HFF-Myc (cell line): ENCODE measurements at regions not wholly inside any gene's neighbourhood (a gene's known extent, or its start where the extent isn't known, plus 50 kb on each side); places are given as distances from the start of the nearest gene placed in this dataset.

Source experiments
- DNase-seq: peaks from one replicate; pipeline ENCODE4 v3.0.0-alpha.2; 2011; ENCODE audit warnings: low read depth; ENCODE audit errors: extremely low read depth
- H3K4me3 ChIP-seq: replicated peaks from 2 replicates; pipeline ENCODE4 v1.5.1; 2011; ENCODE audit warnings: low read depth, mild to moderate bottlenecking, control low read depth, low read length
- CTCF ChIP-seq: IDR thresholded peaks from 2 replicates; pipeline ENCODE4 v1.5.1; 2012; ENCODE audit warnings: mild to moderate bottlenecking, low read depth, low read length, control low read depth; ENCODE audit errors: missing control alignments

GRCh38 chr21:36207577-36208320 is 51.1 kb downstream of the DOP1B start:
- no peak overlapping the region for H3K4me3 ChIP-seq
- no peak for DNase-seq
- no peak for TF ChIP-seq CTCF

GRCh38 chr21:36208326-36209013 is 51.8 kb downstream of the DOP1B start:
- TF ChIP-seq CTCF = no peak
- no peak overlapping the region for H3K4me3 ChIP-seq
- DNase-seq = no peak

- TF ChIP-seq CTCF = peak; percentile 66
- no peak overlapping the region for H3K4me3 ChIP-seq
- DNase-seq = peak; percentile 44
Observed at GRCh38 chr21:36209626-36210171, 53.1 kb downstream of the DOP1B start.

- DNase-seq = no peak
- no peak overlapping the region for H3K4me3 ChIP-seq
- TF ChIP-seq CTCF = no peak
Observed at GRCh38 chr21:36210779-36211659, 54.4 kb downstream of the DOP1B start.

GRCh38 chr21:36211660-36212512 is 55.3 kb downstream of the DOP1B start:
- H3K4me3 ChIP-seq = no peak overlapping the region
- DNase-seq = peak; percentile 47
- no peak for TF ChIP-seq CTCF

- no peak overlapping the region for H3K4me3 ChIP-seq
- DNase-seq = no peak
- TF ChIP-seq CTCF = no peak
Observed at GRCh38 chr21:36212513-36212780, 55.8 kb downstream of the DOP1B start.
